ENCODE measurements at regions not wholly inside any gene's neighbourhood (a gene's known extent, or its start where the extent isn't known, plus 50 kb on each side); places are given as distances from the start of the nearest gene placed in this dataset.

- Histone ChIP-seq H3K4me3 (no peak overlapping the region), H3K36me3 (ENCODE audit: low read depth, missing control alignments) (no peaks in the 10 kb centered on the region), H3K4me1 (no peaks in the 10 kb centered on the region), H3K27me3 (no peaks in the 10 kb centered on the region), H3K27ac (no peak overlapping the region), H3K9me3 (no peaks in the 10 kb centered on the region)
- TF ChIP-seq CTCF (IDR thresholded peaks at IDR 0.05) (no peak), POLR2A (IDR thresholded peaks at IDR 0.05) (no peak)
- WGBS, 2 donors: 73 to 86% methylated on average over 1 of the region's 1 CpG
- no peak for DNase-seq
- intact Hi-C loops (cut with DNase I; ENCODE audit: low total_unique reads): no loop called here
Observed at GRCh38 chr6:55014321-55015088, 159.8 kb upstream of the HCRTR2 start.

- 68 to 73% methylated on average over 1 of the region's 1 CpG for WGBS, 2 donors
- intact Hi-C loops (cut with DNase I; ENCODE audit: low total_unique reads): no loop called here
- Histone ChIP-seq H3K9me3 (no peaks in the 10 kb centered on the region), H3K27ac (no peak overlapping the region), H3K4me3 (no peak overlapping the region), H3K36me3 (ENCODE audit: low read depth, missing control alignments) (no peaks in the 10 kb centered on the region), H3K27me3 (no peaks in the 10 kb centered on the region), H3K4me1 (no peaks in the 10 kb centered on the region)
- TF ChIP-seq POLR2A (IDR thresholded peaks at IDR 0.05) (no peak), CTCF (IDR thresholded peaks at IDR 0.05) (no peak)
- DNase-seq: no peak
Observed at GRCh38 chr6:55016261-55016660, 158.1 kb upstream of the HCRTR2 start.

GRCh38 chr6:55017555-55018300, 156.6 kb upstream of the HCRTR2 start:
- no peak overlapping the region for H3K27ac ChIP-seq
- no peak for DNase-seq
- no peaks in the 10 kb centered on the region for H3K36me3 ChIP-seq (ENCODE audit: low read depth, missing control alignments)
- 53 to 57% methylated on average over 1 of the region's 1 CpG for WGBS, 2 donors
- H3K9me3 ChIP-seq: no peaks in the 10 kb centered on the region
- intact Hi-C loops (cut with DNase I; ENCODE audit: low total_unique reads): no loop called here
- H3K4me3 ChIP-seq: no peak overlapping the region
- no peaks in the 10 kb centered on the region for H3K27me3 ChIP-seq
- TF ChIP-seq CTCF (IDR thresholded peaks at IDR 0.05) (no peak), POLR2A (IDR thresholded peaks at IDR 0.05) (no peak)
- H3K4me1 ChIP-seq: no peaks in the 10 kb centered on the region

- H3K27ac ChIP-seq: no peak overlapping the region
- no peak overlapping the region for H3K4me3 ChIP-seq
- no peak for DNase-seq
- TF ChIP-seq POLR2A (IDR thresholded peaks at IDR 0.05): no peak
- TF ChIP-seq CTCF (IDR thresholded peaks at IDR 0.05): no peak
- H3K36me3 ChIP-seq (ENCODE audit: low read depth, missing control alignments): no peaks in the 10 kb centered on the region
- no peaks in the 10 kb centered on the region for H3K4me1 ChIP-seq
- H3K9me3 ChIP-seq: no peaks in the 10 kb centered on the region
- intact Hi-C loops (cut with DNase I; ENCODE audit: low total_unique reads): no loop called here
- no peaks in the 10 kb centered on the region for H3K27me3 ChIP-seq
Observed at GRCh38 chr6:55019591-55019990, 154.7 kb upstream of the HCRTR2 start.

Data from testis (tissue), 2 donors.